H9 (cell line): ENCODE measurements at regions not wholly inside any gene's neighbourhood (a gene's known extent, or its start where the extent isn't known, plus 50 kb on each side); places are given as distances from the start of the nearest gene placed in this dataset.

Experiments
- DNase-seq: peaks from one replicate; pipeline ENCODE4 v3.0.0-alpha.2; 2017
- H2AFZ ChIP-seq: one replicate; pipeline ENCODE4 v1.6.1; 2013; ENCODE audit warnings: mild to moderate bottlenecking, low read length, control low read depth, moderate library complexity
- H2AK5ac ChIP-seq: 2 replicates; pipeline ENCODE4 v1.6.1; 2013; ENCODE audit warnings: low read length, control low read depth, mixed read lengths; ENCODE audit not compliant: insufficient read length
- H2BK120ac ChIP-seq: one replicate; pipeline ENCODE4 v1.6.1; 2013; ENCODE audit warnings: low read depth, mild to moderate bottlenecking, low read length, control low read depth, inconsistent platforms; ENCODE audit not compliant: poor library complexity, severe bottlenecking
- H2BK12ac ChIP-seq: 2 replicates; pipeline ENCODE4 v1.6.1; 2013; ENCODE audit warnings: low read length, control low read depth, mixed read lengths, low read depth; ENCODE audit not compliant: insufficient read length
- H2BK15ac ChIP-seq: 2 replicates; pipeline ENCODE4 v1.6.1; 2013; ENCODE audit warnings: low read depth, low read length, control low read depth
- H2BK20ac ChIP-seq: one replicate; pipeline ENCODE4 v1.6.1; 2013; ENCODE audit warnings: low read depth, mild to moderate bottlenecking, low read length, control low read depth, inconsistent platforms; ENCODE audit not compliant: poor library complexity, severe bottlenecking
- H2BK5ac ChIP-seq: 2 replicates; pipeline ENCODE4 v1.6.1; 2013; ENCODE audit warnings: low read length, control low read depth, mixed read lengths; ENCODE audit not compliant: insufficient read length
- H3K14ac ChIP-seq: 2 replicates; pipeline ENCODE4 v1.6.1; 2013; ENCODE audit warnings: low read length, control low read depth; ENCODE audit not compliant: insufficient read depth
- H3K18ac ChIP-seq: 2 replicates; pipeline ENCODE4 v1.6.1; 2013; ENCODE audit warnings: low read depth, mild to moderate bottlenecking, mixed read lengths, low read length, control low read depth; ENCODE audit not compliant: insufficient read length
- H3K23ac ChIP-seq: 2 replicates; pipeline ENCODE4 v1.6.1; 2013; ENCODE audit warnings: low read length, control low read depth, mixed read lengths, low read depth; ENCODE audit not compliant: insufficient read length
- H3K23me2 ChIP-seq: 2 replicates; pipeline ENCODE4 v1.6.1; 2013; ENCODE audit warnings: low read depth, mild to moderate bottlenecking, mixed read lengths, low read length, control low read depth; ENCODE audit not compliant: insufficient read length, poor library complexity, severe bottlenecking
- H3K27ac ChIP-seq: 2 replicates; pipeline ENCODE4 v1.5.1; 2013; ENCODE audit warnings: low read length, control low read depth, mixed read lengths, low read depth; ENCODE audit not compliant: insufficient read length
- H3K27me3 ChIP-seq: 2 replicates; pipeline ENCODE4 v1.6.1; 2013; ENCODE audit warnings: low read length, control low read depth, inconsistent platforms; ENCODE audit not compliant: insufficient read depth
- H3K4ac ChIP-seq: 2 replicates; pipeline ENCODE4 v1.6.1; 2013; ENCODE audit warnings: low read depth, mild to moderate bottlenecking, control low read depth, inconsistent platforms, low read length, moderate library complexity
- H3K4me1 ChIP-seq: 2 replicates; pipeline ENCODE4 v1.6.1; 2013; ENCODE audit warnings: low read length, control low read depth, inconsistent platforms; ENCODE audit not compliant: insufficient read depth
- H3K4me2 ChIP-seq: 2 replicates; pipeline ENCODE4 v1.6.1; 2013; ENCODE audit warnings: low read length, control low read depth, mixed read lengths; ENCODE audit not compliant: insufficient read length, insufficient read depth
- H3K56ac ChIP-seq: 2 replicates; pipeline ENCODE4 v1.6.1; 2013; ENCODE audit warnings: low read depth, mild to moderate bottlenecking, mixed read lengths, low read length, control low read depth; ENCODE audit not compliant: insufficient read length
- H3K79me1 ChIP-seq: 2 replicates; pipeline ENCODE4 v1.6.1; 2013; ENCODE audit warnings: low read depth, mild to moderate bottlenecking, moderate library complexity, low read length, control low read depth, inconsistent platforms; ENCODE audit not compliant: insufficient read depth, poor library complexity, severe bottlenecking
- H3K79me2 ChIP-seq: 2 replicates; pipeline ENCODE4 v1.6.1; 2013; ENCODE audit warnings: low read length, control low read depth, inconsistent platforms; ENCODE audit not compliant: insufficient read depth
- H3K9ac ChIP-seq: 2 replicates; pipeline ENCODE4 v1.6.1; 2013; ENCODE audit warnings: low read length, control low read depth, mixed read lengths; ENCODE audit not compliant: insufficient read length; ENCODE audit errors: extremely low read depth
- H3K9me3 ChIP-seq: one replicate; pipeline ENCODE4 v1.6.1; 2013; ENCODE audit warnings: low read depth, low read length, inconsistent platforms; ENCODE audit not compliant: control insufficient read depth
- H3T11ph ChIP-seq: one replicate; pipeline ENCODE4 v1.6.1; 2013; ENCODE audit warnings: mild to moderate bottlenecking, low read length, control low read depth, inconsistent platforms
- H4K20me1 ChIP-seq: one replicate; pipeline ENCODE4 v1.6.1; 2013; ENCODE audit not compliant: control insufficient read depth, insufficient read length, insufficient read depth
- H4K5ac ChIP-seq: 2 replicates; pipeline ENCODE4 v1.6.1; 2013; ENCODE audit warnings: low read depth, mild to moderate bottlenecking, mixed read lengths, low read length, control low read depth; ENCODE audit not compliant: insufficient read length
- H4K8ac ChIP-seq: replicated peaks from 2 replicates; pipeline ENCODE4 v1.6.1; 2013; ENCODE audit warnings: low read length, control low read depth, mixed read lengths, low read depth; ENCODE audit not compliant: insufficient read length
- H4K91ac ChIP-seq: 2 replicates; pipeline ENCODE4 v1.6.1; 2013; ENCODE audit warnings: low read depth, mild to moderate bottlenecking, moderate library complexity, mixed read lengths, low read length, control low read depth; ENCODE audit not compliant: insufficient read length
- H3K27ac Mint-ChIP-seq, 3 experiments: 2 replicates in 2 of 3; 3 replicates in 1 of 3; pipeline ENCODE4 v1.8.0; 2020 to 2021; ENCODE audit warnings: mixed read lengths in 3 of 3, mild to moderate bottlenecking in 1 of 3, moderate library complexity in 1 of 3
- H3K27me3 Mint-ChIP-seq: 2 replicates; pipeline ENCODE4 v1.8.0; 2021; ENCODE audit warnings: low read depth, mild to moderate bottlenecking, moderate library complexity, mixed read lengths
- H3K36me3 Mint-ChIP-seq, 3 experiments: 2 replicates in 2 of 3; 3 replicates in 1 of 3; pipeline ENCODE4 v1.8.0; 2020 to 2021; ENCODE audit warnings: low read depth in 3 of 3, mixed read lengths in 3 of 3; ENCODE audit not compliant: insufficient read depth in 1 of 3
- H3K4me1 Mint-ChIP-seq, 2 experiments: 2 replicates each; pipeline ENCODE4 v1.8.0; 2020; ENCODE audit warnings: mixed read lengths in 2 of 2
- H3K4me3 Mint-ChIP-seq, 2 experiments: 2 replicates in 1 of 2; 3 replicates in 1 of 2; pipeline ENCODE4 v1.8.0; 2020 to 2021; ENCODE audit warnings: mild to moderate bottlenecking in 2 of 2, mixed read lengths in 2 of 2, moderate library complexity in 1 of 2
- H3K9me3 Mint-ChIP-seq, 2 experiments: 2 replicates in 1 of 2; 3 replicates in 1 of 2; pipeline ENCODE4 v1.8.0; 2020; ENCODE audit warnings: mild to moderate bottlenecking in 2 of 2, mixed read lengths in 2 of 2, moderate library complexity in 1 of 2
- CTCF ChIP-seq: fragments of 200-600 bp; sonication (generic); conservative IDR thresholded peaks from 3 replicates; pipeline ENCODE4 v1.8.0; 2021; ENCODE audit warnings: antibody characterized with exemption, mild to moderate bottlenecking
- WGBS: extraction: QIAGEN DNeasy Blood & Tissue Kit; methylation state at CpG from one replicate; pipeline ENCODE4 v1.1.7; 2013; ENCODE audit warnings: missing lambda C conversion rate, low lambda C conversion rate, mixed read lengths; ENCODE audit not compliant: insufficient read length; ENCODE audit errors: extremely low coverage; 5-methylcytosine and 5-hydroxymethylcytosine counted together

DNA sequence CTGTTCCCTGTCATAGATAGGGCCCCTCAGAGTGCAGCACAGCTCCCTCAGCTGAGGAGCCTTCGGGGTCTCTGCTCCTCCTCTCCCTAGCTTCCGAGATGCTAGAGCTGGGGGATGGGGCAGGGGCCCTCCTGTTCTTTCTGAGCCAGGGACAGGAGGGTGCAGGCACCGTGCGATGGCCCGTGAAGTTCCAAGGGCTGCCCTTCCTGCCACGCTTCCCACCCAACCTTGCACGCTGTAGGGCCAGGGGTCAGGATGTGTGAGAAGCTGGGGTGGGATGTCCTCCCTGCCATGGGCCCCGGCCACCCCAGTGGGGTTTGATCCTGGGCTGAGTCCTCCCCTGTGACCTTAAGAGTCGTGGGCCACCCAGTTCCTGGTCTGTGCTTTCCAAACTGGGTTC, 240.7 kb upstream of the C1orf174 start:
- Histone ChIP-seq H3K4me1 (no peaks in the 10 kb centered on the region), H2BK5ac (no peak overlapping the region), H2AFZ (no peak overlapping the region), H3T11ph (no peak overlapping the region), H3K79me1 (no peaks in the 10 kb centered on the region), H3K9ac (no peak overlapping the region), H2BK20ac (no peak overlapping the region), H2AK5ac (no peak overlapping the region), H3K18ac (no peak overlapping the region), H3K23me2 (no peaks in the 10 kb centered on the region), H2BK12ac (no peak overlapping the region), H3K27me3 (no peaks in the 10 kb centered on the region), H3K9me3 (no peaks in the 10 kb centered on the region), H4K20me1 (no peaks in the 10 kb centered on the region), H2BK15ac (no peak overlapping the region), H3K14ac (no peak overlapping the region), H2BK120ac (no peak overlapping the region), H3K27ac (no peak overlapping the region), H3K56ac (no peak overlapping the region), H4K5ac (no peak overlapping the region), H4K91ac (no peak overlapping the region), H3K4ac (no peak overlapping the region), H3K79me2 (no peaks in the 10 kb centered on the region), H4K8ac (no peak overlapping the region), H3K4me2 (no peak overlapping the region), H3K23ac (no peak overlapping the region)
- Mint-ChIP-seq H3K9me3 (peaks cover 4 to 5% of the 10 kb centered on the region in 2 experiments; a peak in 3 of 5 replicates), H3K27ac (no peak overlapping the region), H3K27me3 (no peaks in the 10 kb centered on the region; the same call in 1 of the 2 replicates), H3K4me3 (no peak overlapping the region), H3K4me1 (peaks cover 9 to 10% of the 10 kb centered on the region in 2 experiments), H3K36me3 (no peaks in the 10 kb centered on the region)
- no peak for DNase-seq
- no CpG with 5 or more reads among the region's 9 CpGs for WGBS
- TF ChIP-seq CTCF, result no peak
